ENCODE measurements at regions not wholly inside any gene's neighbourhood (a gene's known extent, or its start where the extent isn't known, plus 50 kb on each side); places are given as distances from the start of the nearest gene placed in this dataset.

GRCh38 chr9:71269859-71270258 lies 148.4 kb upstream of the TRPM3 start:
- no peak for TF ChIP-seq CTCF (IDR thresholded peaks at IDR 0.05; ENCODE audit: low read length)
- no peak for TF ChIP-seq EZH2 (IDR thresholded peaks at IDR 0.05; ENCODE audit: borderline replicate concordance, low read length)
